ENCODE measurements at regions not wholly inside any gene's neighbourhood (a gene's known extent, or its start where the extent isn't known, plus 50 kb on each side); places are given as distances from the start of the nearest gene placed in this dataset.

DNA sequence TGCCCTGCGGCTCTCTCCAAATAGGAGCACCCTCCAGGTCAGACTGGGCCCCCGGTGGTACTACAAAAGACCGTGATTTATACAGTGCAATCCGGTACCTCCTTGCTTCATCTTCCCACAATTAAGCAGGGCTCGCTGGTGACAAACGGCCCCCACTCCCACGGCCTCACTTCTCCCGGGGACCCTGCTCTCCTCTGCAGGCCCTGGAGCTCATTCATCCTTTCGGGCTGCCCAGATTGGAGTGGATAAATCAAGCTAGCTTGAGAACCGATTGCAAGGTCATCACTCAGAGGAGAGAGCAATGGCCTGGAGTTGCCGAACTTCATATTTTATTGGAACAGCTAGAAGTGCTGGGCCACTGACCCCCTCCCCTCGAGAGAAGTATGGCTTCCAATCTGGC is 193.5 kb upstream of the IRX6 start:
- no peaks in the 10 kb centered on the region for H4K20me1 ChIP-seq (ENCODE audit: insufficient read depth)
- H3K4me3 ChIP-seq, result no peak overlapping the region
- H3F3A ChIP-seq (ENCODE audit: insufficient read depth, low read depth), result no peaks in the 10 kb centered on the region
- H3K27me3 ChIP-seq (ENCODE audit: insufficient read depth, low read depth), result no peaks in the 10 kb centered on the region
- intact Hi-C loops (cut with micrococcal nuclease; ENCODE audit: unreplicated experiment), result no loop called here
- no peak for DNase-seq
- ChIA-PET CTCF (no interaction called here), POLR2A (ENCODE audit: unreplicated experiment) (no interaction called here)
- H2AFZ ChIP-seq, result no peak overlapping the region
- H3K36me3 ChIP-seq (ENCODE audit: low read depth), result no peaks in the 10 kb centered on the region
- BruUV-seq (replicated peaks), result no TSS peak
- H3K9me3 ChIP-seq (ENCODE audit: insufficient read depth, low read depth), result no peaks in the 10 kb centered on the region
- H3K79me2 ChIP-seq (ENCODE audit: low read depth), result no peaks in the 10 kb centered on the region
- no peaks in the 10 kb centered on the region for H3K4me1 ChIP-seq (replicated peaks; ENCODE audit: insufficient read depth)
- no peaks in the 10 kb centered on the region for H3K9me2 ChIP-seq (ENCODE audit: insufficient read depth)
- no peak overlapping the region for H3K27ac ChIP-seq
- H3K4me2 ChIP-seq, result no peak overlapping the region
- TF ChIP-seq EZH2 (IDR thresholded peaks at IDR 0.05; ENCODE audit: low read depth) (no peak), CTCF (conservative IDR thresholded peaks at IDR 0.05) (no peak)

- no peak for TF ChIP-seq EZH2 (IDR thresholded peaks at IDR 0.05; ENCODE audit: low read depth)
- no peak for TF ChIP-seq CTCF (conservative IDR thresholded peaks at IDR 0.05)
- Histone ChIP-seq H3K9me3 (ENCODE audit: insufficient read depth, low read depth) (no peaks in the 10 kb centered on the region), H3K4me3 (no peak overlapping the region), H3K27ac (no peak overlapping the region), H2AFZ (no peak overlapping the region), H3K27me3 (ENCODE audit: insufficient read depth, low read depth) (no peaks in the 10 kb centered on the region), H3K9me2 (ENCODE audit: insufficient read depth) (no peaks in the 10 kb centered on the region), H3K4me1 (replicated peaks; ENCODE audit: insufficient read depth) (no peaks in the 10 kb centered on the region), H3F3A (ENCODE audit: insufficient read depth, low read depth) (no peaks in the 10 kb centered on the region), H4K20me1 (ENCODE audit: insufficient read depth) (no peaks in the 10 kb centered on the region), H3K79me2 (ENCODE audit: low read depth) (no peaks in the 10 kb centered on the region), H3K4me2 (no peak overlapping the region), H3K36me3 (ENCODE audit: low read depth) (no peaks in the 10 kb centered on the region)
- ChIA-PET POLR2A (ENCODE audit: unreplicated experiment) (no interaction called here), CTCF (no interaction called here)
- BruUV-seq (replicated peaks), result no TSS peak
- DNase-seq, result no peak
- intact Hi-C loops (cut with micrococcal nuclease; ENCODE audit: unreplicated experiment), result no loop called here
These were observed 193.1 kb upstream of the IRX6 start for GRCh38 chr16:55130911-55131310.

DNA sequence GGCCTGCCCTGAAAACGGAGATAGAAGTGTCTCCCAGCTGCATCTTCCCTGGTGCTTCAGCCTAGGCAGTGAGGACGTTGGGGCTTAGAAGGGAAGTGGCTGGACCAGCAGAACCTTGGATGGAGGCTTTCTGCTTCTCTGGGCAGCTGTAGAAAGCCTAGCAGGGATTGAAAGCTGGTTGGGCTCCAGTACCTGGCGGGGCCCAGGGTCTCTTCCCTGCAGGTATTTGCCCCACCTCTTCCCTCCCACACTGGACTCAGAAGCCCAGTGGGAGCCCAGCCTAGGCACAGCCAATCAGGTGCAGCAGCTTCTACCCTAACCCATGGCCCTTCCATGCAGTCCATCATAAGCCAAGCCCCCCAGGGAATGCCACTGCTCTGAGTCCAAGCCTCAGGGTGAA is 190.3 kb upstream of the IRX6 start:
- H3K4me3 ChIP-seq, result no peak overlapping the region
- H3K4me1 ChIP-seq (replicated peaks; ENCODE audit: insufficient read depth), result no peaks in the 10 kb centered on the region
- H4K20me1 ChIP-seq (ENCODE audit: insufficient read depth), result no peaks in the 10 kb centered on the region
- no peak overlapping the region for H3K4me2 ChIP-seq
- DNase-seq, result no peak
- H3K9me3 ChIP-seq (ENCODE audit: insufficient read depth, low read depth), result no peaks in the 10 kb centered on the region
- intact Hi-C loops (cut with micrococcal nuclease; ENCODE audit: unreplicated experiment), result no loop called here
- H3K79me2 ChIP-seq (ENCODE audit: low read depth), result no peaks in the 10 kb centered on the region
- CTCF ChIA-PET, result no interaction called here
- POLR2A ChIA-PET (ENCODE audit: unreplicated experiment), result no interaction called here
- no peak overlapping the region for H3K27ac ChIP-seq
- H3K9me2 ChIP-seq (ENCODE audit: insufficient read depth), result no peaks in the 10 kb centered on the region
- H3K27me3 ChIP-seq (ENCODE audit: insufficient read depth, low read depth), result no peaks in the 10 kb centered on the region
- H3F3A ChIP-seq (ENCODE audit: insufficient read depth, low read depth), result no peaks in the 10 kb centered on the region
- no peaks in the 10 kb centered on the region for H3K36me3 ChIP-seq (ENCODE audit: low read depth)
- no peak overlapping the region for H2AFZ ChIP-seq
- no TSS peak for BruUV-seq (replicated peaks)
- TF ChIP-seq EZH2 (IDR thresholded peaks at IDR 0.05; ENCODE audit: low read depth) (no peak), CTCF (conservative IDR thresholded peaks at IDR 0.05) (no peak)
